ENCODE measurements at regions not wholly inside any gene's neighbourhood (a gene's known extent, or its start where the extent isn't known, plus 50 kb on each side); places are given as distances from the start of the nearest gene placed in this dataset.

DNA sequence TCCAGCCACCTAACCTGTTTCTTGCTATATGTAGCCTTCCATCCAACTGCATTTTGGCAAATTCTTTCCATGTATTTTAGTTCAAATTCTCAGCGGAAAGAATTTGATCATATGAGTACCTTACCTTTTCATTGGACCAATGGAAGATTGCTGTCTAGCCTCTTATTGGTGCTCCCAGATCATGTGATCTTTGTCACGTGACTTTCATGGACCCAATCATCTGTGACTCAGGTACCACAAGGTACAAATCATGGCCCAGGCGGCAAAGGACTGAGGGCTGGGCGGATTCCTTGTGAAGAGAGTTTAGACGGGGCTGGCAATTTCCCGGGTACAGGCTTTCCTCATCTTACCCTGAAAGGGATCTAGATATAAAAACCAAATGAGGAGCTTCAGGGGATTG lies 85.9 kb upstream of the TBX20 start (continued):
- TF ChIP-seq CBFA2T2 (conservative IDR thresholded peaks at IDR 0.05), result peak; percentile 78
- peak; percentile 36 for TF ChIP-seq NFYB (IDR thresholded peaks at IDR 0.05; ENCODE audit: extremely low read depth, insufficient read length)
- no peak for TF ChIP-seq ZBTB8A (IDR thresholded peaks at IDR 0.05; ENCODE audit: partially characterized antibody)
- TF ChIP-seq, protein P1, sequence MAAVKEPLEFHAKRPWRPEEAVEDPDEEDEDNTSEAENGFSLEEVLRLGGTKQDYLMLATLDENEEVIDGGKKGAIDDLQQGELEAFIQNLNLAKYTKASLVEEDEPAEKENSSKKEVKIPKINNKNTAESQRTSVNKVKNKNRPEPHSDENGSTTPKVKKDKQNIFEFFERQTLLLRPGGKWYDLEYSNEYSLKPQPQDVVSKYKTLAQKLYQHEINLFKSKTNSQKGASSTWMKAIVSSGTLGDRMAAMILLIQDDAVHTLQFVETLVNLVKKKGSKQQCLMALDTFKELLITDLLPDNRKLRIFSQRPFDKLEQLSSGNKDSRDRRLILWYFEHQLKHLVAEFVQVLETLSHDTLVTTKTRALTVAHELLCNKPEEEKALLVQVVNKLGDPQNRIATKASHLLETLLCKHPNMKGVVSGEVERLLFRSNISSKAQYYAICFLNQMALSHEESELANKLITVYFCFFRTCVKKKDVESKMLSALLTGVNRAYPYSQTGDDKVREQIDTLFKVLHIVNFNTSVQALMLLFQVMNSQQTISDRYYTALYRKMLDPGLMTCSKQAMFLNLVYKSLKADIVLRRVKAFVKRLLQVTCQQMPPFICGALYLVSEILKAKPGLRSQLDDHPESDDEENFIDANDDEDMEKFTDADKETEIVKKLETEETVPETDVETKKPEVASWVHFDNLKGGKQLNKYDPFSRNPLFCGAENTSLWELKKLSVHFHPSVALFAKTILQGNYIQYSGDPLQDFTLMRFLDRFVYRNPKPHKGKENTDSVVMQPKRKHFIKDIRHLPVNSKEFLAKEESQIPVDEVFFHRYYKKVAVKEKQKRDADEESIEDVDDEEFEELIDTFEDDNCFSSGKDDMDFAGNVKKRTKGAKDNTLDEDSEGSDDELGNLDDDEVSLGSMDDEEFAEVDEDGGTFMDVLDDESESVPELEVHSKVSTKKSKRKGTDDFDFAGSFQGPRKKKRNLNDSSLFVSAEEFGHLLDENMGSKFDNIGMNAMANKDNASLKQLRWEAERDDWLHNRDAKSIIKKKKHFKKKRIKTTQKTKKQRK (IDR thresholded peaks at IDR 0.05; ENCODE audit: borderline replicate concordance, low read depth, low read length), result no peak
- TF ChIP-seq, protein P2, sequence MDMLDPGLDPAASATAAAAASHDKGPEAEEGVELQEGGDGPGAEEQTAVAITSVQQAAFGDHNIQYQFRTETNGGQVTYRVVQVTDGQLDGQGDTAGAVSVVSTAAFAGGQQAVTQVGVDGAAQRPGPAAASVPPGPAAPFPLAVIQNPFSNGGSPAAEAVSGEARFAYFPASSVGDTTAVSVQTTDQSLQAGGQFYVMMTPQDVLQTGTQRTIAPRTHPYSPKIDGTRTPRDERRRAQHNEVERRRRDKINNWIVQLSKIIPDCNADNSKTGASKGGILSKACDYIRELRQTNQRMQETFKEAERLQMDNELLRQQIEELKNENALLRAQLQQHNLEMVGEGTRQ (CRISPR knock-in tag; IDR thresholded peaks at IDR 0.05), result peak; percentile 72
- peak; percentile 11 for TF ChIP-seq FOS (IDR thresholded peaks at IDR 0.05; ENCODE audit: extremely low read depth, insufficient read length)
- TF ChIP-seq, protein P3, sequence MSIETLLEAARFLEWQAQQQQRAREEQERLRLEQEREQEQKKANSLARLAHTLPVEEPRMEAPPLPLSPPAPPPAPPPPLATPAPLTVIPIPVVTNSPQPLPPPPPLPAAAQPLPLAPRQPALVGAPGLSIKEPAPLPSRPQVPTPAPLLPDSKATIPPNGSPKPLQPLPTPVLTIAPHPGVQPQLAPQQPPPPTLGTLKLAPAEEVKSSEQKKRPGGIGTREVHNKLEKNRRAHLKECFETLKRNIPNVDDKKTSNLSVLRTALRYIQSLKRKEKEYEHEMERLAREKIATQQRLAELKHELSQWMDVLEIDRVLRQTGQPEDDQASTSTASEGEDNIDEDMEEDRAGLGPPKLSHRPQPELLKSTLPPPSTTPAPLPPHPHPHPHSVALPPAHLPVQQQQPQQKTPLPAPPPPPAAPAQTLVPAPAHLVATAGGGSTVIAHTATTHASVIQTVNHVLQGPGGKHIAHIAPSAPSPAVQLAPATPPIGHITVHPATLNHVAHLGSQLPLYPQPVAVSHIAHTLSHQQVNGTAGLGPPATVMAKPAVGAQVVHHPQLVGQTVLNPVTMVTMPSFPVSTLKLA (conservative IDR thresholded peaks at IDR 0.05), result no peak
